ENCODE measurements at regions not wholly inside any gene's neighbourhood (a gene's known extent, or its start where the extent isn't known, plus 50 kb on each side); places are given as distances from the start of the nearest gene placed in this dataset.
"Not testable (repeated sequence)": the region's sequence is repeated elsewhere in the genome, so short reads cannot be mapped to it uniquely, and the experiment has no call there.

DNA sequence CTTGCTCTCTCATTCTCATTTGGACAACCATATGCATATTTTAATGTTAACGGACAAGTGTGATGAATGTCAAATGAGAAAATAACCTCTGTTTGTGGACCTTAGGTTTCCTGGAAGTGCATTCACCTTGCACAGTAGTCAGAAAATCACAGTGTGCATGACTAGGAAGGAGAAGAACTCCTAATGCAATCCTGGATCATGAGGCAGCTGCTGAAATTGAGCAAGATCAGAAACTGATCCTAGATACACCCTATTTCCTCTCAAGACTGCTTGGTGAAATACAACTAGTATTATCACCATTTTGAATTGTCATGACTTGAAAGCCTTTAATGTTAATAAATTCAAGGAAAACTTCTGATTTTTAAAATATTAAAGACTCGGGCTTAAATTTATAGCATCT, 1148.9 kb downstream of the STIM2 start:
- intact Hi-C loops (cut with DNase I) = no loop called here
- no peak overlapping the region for H3K27ac ChIP-seq (ENCODE audit: low read length)
- H3K4me1 ChIP-seq (ENCODE audit: control insufficient read depth, insufficient read depth, low read length) = no peaks in the 10 kb centered on the region
- H3K4me3 ChIP-seq (ENCODE audit: low read length) = no peak overlapping the region
- no peaks in the 10 kb centered on the region for H3K27me3 ChIP-seq (ENCODE audit: control insufficient read depth, insufficient read depth)
- DNase-seq (no peak), ATAC-seq (no peak)
- H3K9me3 ChIP-seq (ENCODE audit: control insufficient read depth, low read length) = no peaks in the 10 kb centered on the region
- 76% methylated on average over 2 of the region's 2 CpGs for WGBS

DNA sequence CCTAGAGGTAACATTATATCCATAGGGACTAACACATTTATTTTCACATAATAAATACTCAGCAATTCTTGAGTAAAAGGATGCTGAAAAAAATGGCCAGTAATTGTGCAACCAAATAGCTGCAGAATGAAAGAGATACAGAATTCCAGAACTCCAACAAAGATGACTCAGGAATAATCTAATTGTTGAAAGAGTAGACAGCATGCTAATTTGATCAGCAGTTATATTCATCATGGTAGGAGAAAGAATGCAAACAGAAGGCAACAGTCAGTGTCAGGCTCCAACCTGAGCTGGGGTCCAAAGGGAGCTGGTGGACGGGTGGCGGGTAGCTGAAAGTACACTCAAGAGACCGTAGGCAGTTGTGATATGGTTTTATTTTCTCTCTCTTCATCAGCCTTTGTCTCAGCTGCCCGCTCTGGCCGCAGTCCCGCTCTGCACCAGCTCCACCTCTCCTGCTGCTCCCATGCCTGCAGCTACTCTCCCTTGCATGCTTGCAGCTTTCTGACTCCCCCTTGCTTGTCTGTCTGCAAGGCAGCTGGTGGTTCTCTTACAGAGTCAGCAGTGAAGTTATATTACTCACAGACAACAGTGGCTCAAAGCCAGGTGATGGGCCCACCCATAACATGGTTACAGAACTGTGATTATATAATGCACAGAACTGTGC, 1150.1 kb downstream of the STIM2 start:
- Histone ChIP-seq H3K4me3 (ENCODE audit: low read length) (no peak overlapping the region), H3K9me3 (ENCODE audit: control insufficient read depth, low read length) (no peaks in the 10 kb centered on the region), H3K4me1 (ENCODE audit: control insufficient read depth, insufficient read depth, low read length) (no peaks in the 10 kb centered on the region), H3K27ac (ENCODE audit: low read length) (no peak overlapping the region), H3K27me3 (ENCODE audit: control insufficient read depth, insufficient read depth) (no peaks in the 10 kb centered on the region)
- ATAC-seq = no peak
- 88% methylated on average over 6 of the region's 6 CpGs for WGBS
- no peak for DNase-seq
- intact Hi-C loops (cut with DNase I) = no loop called here

DNA sequence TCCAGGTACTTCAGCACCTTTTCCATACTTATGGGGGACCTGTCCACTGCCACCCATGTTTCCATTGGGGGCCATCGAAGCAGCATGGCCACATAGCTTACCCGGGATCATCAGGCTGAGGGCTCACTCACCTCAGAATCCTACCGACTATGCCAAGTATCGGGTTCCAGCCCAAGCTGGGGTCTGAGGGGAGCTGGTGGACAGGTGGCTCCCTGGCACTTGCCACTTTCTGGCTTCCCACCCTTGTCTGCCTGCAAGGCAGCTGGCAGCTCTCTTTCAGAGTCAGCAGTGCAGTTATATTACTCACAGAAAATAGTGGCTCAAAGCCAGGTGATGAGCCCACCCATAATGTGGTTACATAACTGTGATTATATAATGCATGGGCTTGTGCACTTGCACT, 1153.8 kb downstream of the STIM2 start:
- intact Hi-C loops (cut with DNase I) = no loop called here
- H3K4me1 ChIP-seq (ENCODE audit: control insufficient read depth, insufficient read depth, low read length) = no peaks in the 10 kb centered on the region
- no peaks in the 10 kb centered on the region for H3K27me3 ChIP-seq (ENCODE audit: control insufficient read depth, insufficient read depth)
- H3K9me3 ChIP-seq (ENCODE audit: control insufficient read depth, low read length) = no peaks in the 10 kb centered on the region
- DNase-seq (no peak), ATAC-seq (no peak)
- H3K4me3 ChIP-seq (ENCODE audit: low read length) = no peak overlapping the region
- H3K27ac ChIP-seq (ENCODE audit: low read length) = no peak overlapping the region
- 94% methylated on average over 4 of the region's 4 CpGs for WGBS

DNA sequence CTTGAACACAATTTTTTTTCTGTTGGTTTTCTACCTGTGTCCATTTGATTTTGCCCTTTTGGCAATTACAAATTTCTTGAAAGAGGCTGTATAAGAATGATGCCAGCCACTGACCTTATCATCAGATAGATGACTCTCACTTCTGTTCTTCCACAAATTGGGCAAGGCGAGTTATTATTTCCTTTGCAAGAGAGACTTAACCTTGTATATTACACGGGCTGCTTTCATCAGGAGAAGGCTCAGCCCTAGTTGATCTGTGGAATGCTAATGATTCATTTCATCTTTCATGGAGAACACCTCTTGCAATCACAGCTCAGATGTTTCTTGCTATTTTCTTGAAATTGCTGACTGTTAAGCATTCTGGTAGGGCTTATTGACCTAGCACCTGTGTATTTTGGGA, 1155.4 kb downstream of the STIM2 start:
- DNase-seq (no peak), ATAC-seq (no peak)
- Histone ChIP-seq H3K4me1 (ENCODE audit: control insufficient read depth, insufficient read depth, low read length) (no peaks in the 10 kb centered on the region), H3K9me3 (ENCODE audit: control insufficient read depth, low read length) (no peaks in the 10 kb centered on the region), H3K27me3 (ENCODE audit: control insufficient read depth, insufficient read depth) (no peaks in the 10 kb centered on the region), H3K27ac (ENCODE audit: low read length) (no peak overlapping the region), H3K4me3 (ENCODE audit: low read length) (no peak overlapping the region)
- intact Hi-C loops (cut with DNase I) = no loop called here
- WGBS = 58% methylated on average over 2 of the region's 2 CpGs

DNA sequence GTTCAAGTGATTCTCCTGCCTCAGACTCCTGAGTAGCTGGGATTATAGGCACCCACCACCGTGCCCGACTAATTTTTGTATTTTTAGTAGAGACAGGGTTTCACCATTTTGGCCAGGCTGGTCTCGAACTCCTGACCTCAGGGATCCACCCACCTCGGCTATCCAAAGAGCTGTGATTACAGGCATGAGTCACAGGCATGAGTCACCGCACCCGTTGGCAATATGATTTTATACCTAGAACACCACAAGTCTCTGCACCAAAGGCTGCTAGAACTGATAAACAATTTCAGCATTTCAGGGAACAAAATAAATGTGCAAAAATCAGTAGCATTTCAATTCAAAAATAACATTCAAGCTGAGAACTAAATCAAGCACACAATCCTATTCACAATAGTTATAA, 1177.6 kb downstream of the STIM2 start:
- H3K27ac ChIP-seq (ENCODE audit: low read length); DNase-seq; H3K4me3 ChIP-seq (ENCODE audit: low read length); intact Hi-C loops (cut with DNase I); ATAC-seq; H3K4me1 ChIP-seq (ENCODE audit: control insufficient read depth, insufficient read depth, low read length); H3K9me3 ChIP-seq (ENCODE audit: control insufficient read depth, low read length); H3K27me3 ChIP-seq (ENCODE audit: control insufficient read depth, insufficient read depth): not testable (repeated sequence)
- WGBS = 51% methylated on average over 6 of the region's 6 CpGs

- H3K9me3 ChIP-seq (ENCODE audit: control insufficient read depth, low read length) = no peaks in the 10 kb centered on the region
- H3K27me3 ChIP-seq (ENCODE audit: control insufficient read depth, insufficient read depth) = no peaks in the 10 kb centered on the region
- DNase-seq (no peak), ATAC-seq (no peak)
- no peak overlapping the region for H3K27ac ChIP-seq (ENCODE audit: low read length)
- no peak overlapping the region for H3K4me3 ChIP-seq (ENCODE audit: low read length)
- intact Hi-C loops (cut with DNase I) = no loop called here
- 56% methylated on average over 3 of the region's 3 CpGs for WGBS
- no peaks in the 10 kb centered on the region for H3K4me1 ChIP-seq (ENCODE audit: control insufficient read depth, insufficient read depth, low read length)
Measured at GRCh38 chr4:28062562-28062961, 1201.9 kb downstream of the STIM2 start.

GRCh38 chr4:28073860-28074555, 1213.4 kb downstream of the STIM2 start:
- no peak overlapping the region for H3K27ac ChIP-seq (ENCODE audit: low read length)
- no peaks in the 10 kb centered on the region for H3K4me1 ChIP-seq (ENCODE audit: control insufficient read depth, insufficient read depth, low read length)
- DNase-seq = no peak
- H3K9me3 ChIP-seq (ENCODE audit: control insufficient read depth, low read length) = no peaks in the 10 kb centered on the region
- ATAC-seq = no peak
- H3K27me3 ChIP-seq (ENCODE audit: control insufficient read depth, insufficient read depth) = no peaks in the 10 kb centered on the region
- 80% methylated on average over 12 of the region's 12 CpGs for WGBS
- no peak overlapping the region for H3K4me3 ChIP-seq (ENCODE audit: low read length)
- intact Hi-C loops (cut with DNase I) = no loop called here

- no peak overlapping the region for H3K4me3 ChIP-seq (ENCODE audit: low read length)
- no peaks in the 10 kb centered on the region for H3K27me3 ChIP-seq (ENCODE audit: control insufficient read depth, insufficient read depth)
- no peaks in the 10 kb centered on the region for H3K4me1 ChIP-seq (ENCODE audit: control insufficient read depth, insufficient read depth, low read length)
- no peaks in the 10 kb centered on the region for H3K9me3 ChIP-seq (ENCODE audit: control insufficient read depth, low read length)
- ATAC-seq = no peak
- intact Hi-C loops (cut with DNase I) = no loop called here
- no peak overlapping the region for H3K27ac ChIP-seq (ENCODE audit: low read length)
- DNase-seq = no peak
Measured at GRCh38 chr4:28075401-28075956, 1214.8 kb downstream of the STIM2 start.

GRCh38 chr4:28077203-28077602, 1216.6 kb downstream of the STIM2 start:
- ATAC-seq; H3K9me3 ChIP-seq (ENCODE audit: control insufficient read depth, low read length); H3K27ac ChIP-seq (ENCODE audit: low read length); DNase-seq; H3K4me1 ChIP-seq (ENCODE audit: control insufficient read depth, insufficient read depth, low read length); H3K4me3 ChIP-seq (ENCODE audit: low read length); H3K27me3 ChIP-seq (ENCODE audit: control insufficient read depth, insufficient read depth); intact Hi-C loops (cut with DNase I): not testable (repeated sequence)
- WGBS = 77% methylated on average over 9 of the region's 9 CpGs

DNA sequence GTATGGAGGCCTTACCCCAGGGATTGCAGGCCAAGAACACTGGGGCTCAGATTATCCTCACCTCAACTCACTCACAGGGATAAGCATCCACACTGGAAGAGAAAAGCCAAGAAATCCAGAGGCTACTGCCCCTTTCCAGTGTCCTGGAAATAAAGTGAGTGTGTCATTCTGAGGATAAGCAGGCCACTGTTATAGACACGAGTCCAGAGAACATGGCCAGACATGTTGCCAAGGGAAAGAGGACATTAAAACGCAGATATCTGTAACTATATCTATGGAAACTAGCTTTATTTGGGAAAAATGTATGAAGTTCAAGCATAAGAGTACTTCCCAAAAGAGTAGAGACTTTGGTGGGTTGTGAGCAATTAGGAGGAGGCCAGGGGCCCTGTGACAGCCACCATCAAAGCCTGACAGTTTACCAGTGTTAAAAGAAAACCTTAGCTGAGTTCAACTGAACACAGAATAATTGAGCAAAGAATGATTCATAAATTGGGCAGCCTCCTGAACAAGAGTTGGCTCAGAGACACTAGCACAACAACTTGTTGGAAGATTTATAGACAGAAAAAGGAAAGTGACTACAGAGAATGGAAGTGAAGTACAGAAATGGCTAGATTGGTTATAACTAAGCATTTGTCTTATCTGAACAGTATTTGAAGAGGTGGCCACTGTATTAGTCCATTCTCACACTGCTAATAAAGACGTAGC, 1222.2 kb downstream of the STIM2 start:
- Histone ChIP-seq H3K4me3 (ENCODE audit: low read length) (no peak overlapping the region), H3K27me3 (ENCODE audit: control insufficient read depth, insufficient read depth) (no peaks in the 10 kb centered on the region), H3K9me3 (ENCODE audit: control insufficient read depth, low read length) (no peaks in the 10 kb centered on the region), H3K27ac (ENCODE audit: low read length) (no peak overlapping the region), H3K4me1 (ENCODE audit: control insufficient read depth, insufficient read depth, low read length) (no peaks in the 10 kb centered on the region)
- intact Hi-C loops (cut with DNase I) = no loop called here
- DNase-seq (no peak), ATAC-seq (no peak)
- 69% methylated on average over 3 of the region's 3 CpGs for WGBS

DNA sequence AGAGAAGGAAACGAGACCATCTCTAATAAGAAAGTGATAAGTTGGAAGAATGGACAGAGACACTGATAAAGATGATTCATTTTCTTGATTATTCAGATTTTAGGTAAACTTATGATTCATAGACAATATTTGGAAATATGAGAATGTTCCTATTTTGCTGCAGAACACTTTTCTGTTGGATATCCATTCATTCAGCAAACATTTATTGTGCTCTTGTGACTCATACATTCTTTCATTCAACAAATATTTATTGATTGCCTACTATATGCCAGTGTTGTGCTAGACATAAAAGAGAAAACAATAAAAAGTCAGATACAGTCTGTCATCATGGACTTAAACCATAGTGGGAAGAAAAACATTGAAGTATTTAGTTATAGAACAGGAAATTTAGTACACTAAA, 1232.0 kb downstream of the STIM2 start:
- Histone ChIP-seq H3K27me3 (ENCODE audit: control insufficient read depth, insufficient read depth) (no peaks in the 10 kb centered on the region), H3K4me1 (ENCODE audit: control insufficient read depth, insufficient read depth, low read length) (no peaks in the 10 kb centered on the region), H3K27ac (ENCODE audit: low read length) (no peak overlapping the region), H3K9me3 (ENCODE audit: control insufficient read depth, low read length) (no peaks in the 10 kb centered on the region), H3K4me3 (ENCODE audit: low read length) (no peak overlapping the region)
- ATAC-seq = no peak
- intact Hi-C loops (cut with DNase I) = no loop called here
- 58% methylated on average over 1 of the region's 1 CpG for WGBS
- DNase-seq = no peak
